Neural crest cell (in vitro differentiated cells): ENCODE measurements at regions not wholly inside any gene's neighbourhood (a gene's known extent, or its start where the extent isn't known, plus 50 kb on each side); places are given as distances from the start of the nearest gene placed in this dataset.

Experiments
- DNase-seq: peaks from one replicate; pipeline ENCODE4 v3.0.0; 2021; ENCODE audit warnings: low read depth, mixed read lengths, low spot score
- H3K27ac Mint-ChIP-seq: one replicate; pipeline ENCODE4 v1.8.0; 2021; ENCODE audit warnings: mild to moderate bottlenecking, mixed read lengths; ENCODE audit not compliant: unreplicated experiment
- H3K27me3 Mint-ChIP-seq: 2 replicates; pipeline ENCODE4 v1.8.0; 2021; ENCODE audit warnings: low read depth, mild to moderate bottlenecking, mixed read lengths
- H3K36me3 Mint-ChIP-seq: 2 replicates; pipeline ENCODE4 v1.8.0; 2021; ENCODE audit warnings: low read depth, mild to moderate bottlenecking, mixed read lengths
- H3K4me1 Mint-ChIP-seq: 2 replicates; pipeline ENCODE4 v1.8.0; 2021; ENCODE audit warnings: mixed read lengths
- H3K4me3 Mint-ChIP-seq: one replicate; pipeline ENCODE4 v1.8.0; 2021; ENCODE audit warnings: mild to moderate bottlenecking, mixed read lengths
- H3K9me3 Mint-ChIP-seq: 2 replicates; pipeline ENCODE4 v1.8.0; 2021; ENCODE audit warnings: mixed read lengths
- TF ChIP-seq, protein P1 (sequence below): fragments of 200-600 bp; sonication (generic); conservative IDR thresholded peaks from 2 replicates; pipeline ENCODE4 v1.5.0; 2021; ENCODE audit warnings: antibody characterized with exemption, mild to moderate bottlenecking

DNA sequence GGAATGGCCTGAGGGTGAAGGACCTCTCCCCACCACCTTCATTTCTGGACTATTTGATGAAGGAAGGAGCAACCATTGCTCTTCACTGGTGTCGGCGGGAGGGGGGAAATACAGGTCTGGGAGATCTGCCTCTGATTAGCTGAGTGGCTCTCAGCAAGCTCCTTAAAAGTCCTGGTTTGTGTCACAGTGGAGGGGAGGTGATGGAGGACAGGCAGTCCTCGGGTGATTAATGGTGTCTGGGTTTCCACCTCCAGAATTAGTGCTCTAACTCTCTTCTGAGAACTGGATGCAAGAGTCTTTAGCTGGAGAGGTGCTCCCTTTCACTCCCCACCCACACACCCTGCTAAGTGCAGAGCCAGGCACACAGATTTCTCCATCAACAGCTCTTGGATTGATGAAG is 83.2 kb downstream of the TTC32 start:
- Mint-ChIP-seq H3K27me3 (no peaks in the 10 kb centered on the region), H3K9me3 (no peaks in the 10 kb centered on the region), H3K27ac (no peak overlapping the region), H3K4me1 (no peaks in the 10 kb centered on the region), H3K36me3 (no peaks in the 10 kb centered on the region), H3K4me3 (no peak overlapping the region)
- no peak for DNase-seq
- TF ChIP-seq, protein P1, sequence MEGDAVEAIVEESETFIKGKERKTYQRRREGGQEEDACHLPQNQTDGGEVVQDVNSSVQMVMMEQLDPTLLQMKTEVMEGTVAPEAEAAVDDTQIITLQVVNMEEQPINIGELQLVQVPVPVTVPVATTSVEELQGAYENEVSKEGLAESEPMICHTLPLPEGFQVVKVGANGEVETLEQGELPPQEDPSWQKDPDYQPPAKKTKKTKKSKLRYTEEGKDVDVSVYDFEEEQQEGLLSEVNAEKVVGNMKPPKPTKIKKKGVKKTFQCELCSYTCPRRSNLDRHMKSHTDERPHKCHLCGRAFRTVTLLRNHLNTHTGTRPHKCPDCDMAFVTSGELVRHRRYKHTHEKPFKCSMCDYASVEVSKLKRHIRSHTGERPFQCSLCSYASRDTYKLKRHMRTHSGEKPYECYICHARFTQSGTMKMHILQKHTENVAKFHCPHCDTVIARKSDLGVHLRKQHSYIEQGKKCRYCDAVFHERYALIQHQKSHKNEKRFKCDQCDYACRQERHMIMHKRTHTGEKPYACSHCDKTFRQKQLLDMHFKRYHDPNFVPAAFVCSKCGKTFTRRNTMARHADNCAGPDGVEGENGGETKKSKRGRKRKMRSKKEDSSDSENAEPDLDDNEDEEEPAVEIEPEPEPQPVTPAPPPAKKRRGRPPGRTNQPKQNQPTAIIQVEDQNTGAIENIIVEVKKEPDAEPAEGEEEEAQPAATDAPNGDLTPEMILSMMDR: no peak

GRCh38 chr2:19818039-19818438 is 83.7 kb downstream of the TTC32 start:
- no peaks in the 10 kb centered on the region for H3K27me3 Mint-ChIP-seq
- no peaks in the 10 kb centered on the region for H3K36me3 Mint-ChIP-seq
- TF ChIP-seq, protein P1: no peak
- no peaks in the 10 kb centered on the region for H3K4me1 Mint-ChIP-seq
- no peak for DNase-seq
- H3K4me3 Mint-ChIP-seq: no peak overlapping the region
- no peaks in the 10 kb centered on the region for H3K9me3 Mint-ChIP-seq
- H3K27ac Mint-ChIP-seq: no peak overlapping the region

DNA sequence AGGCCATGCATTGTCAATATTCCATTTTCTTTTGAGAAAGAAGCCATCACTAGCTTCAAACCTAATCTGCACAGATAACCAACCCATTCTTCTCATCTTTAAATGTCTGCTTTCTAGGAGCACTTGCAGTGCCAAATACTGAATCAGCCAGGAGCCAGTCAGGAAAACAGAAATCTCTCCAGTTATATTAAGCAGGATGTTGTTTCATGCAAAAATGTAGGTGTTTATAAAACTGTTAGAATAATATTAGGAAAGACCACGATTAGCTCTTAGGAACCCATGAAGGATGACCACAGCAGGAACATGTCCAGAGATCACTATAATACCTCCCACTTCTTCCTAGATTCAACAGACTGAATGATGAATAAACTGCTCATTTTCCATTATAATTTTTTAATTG is 86.0 kb downstream of the TTC32 start:
- H3K27ac Mint-ChIP-seq: no peak overlapping the region
- TF ChIP-seq, protein P1: no peak
- no peaks in the 10 kb centered on the region for H3K27me3 Mint-ChIP-seq
- no peak overlapping the region for H3K4me3 Mint-ChIP-seq
- H3K4me1 Mint-ChIP-seq: no peaks in the 10 kb centered on the region
- no peaks in the 10 kb centered on the region for H3K36me3 Mint-ChIP-seq
- no peak for DNase-seq
- H3K9me3 Mint-ChIP-seq: no peaks in the 10 kb centered on the region

DNA sequence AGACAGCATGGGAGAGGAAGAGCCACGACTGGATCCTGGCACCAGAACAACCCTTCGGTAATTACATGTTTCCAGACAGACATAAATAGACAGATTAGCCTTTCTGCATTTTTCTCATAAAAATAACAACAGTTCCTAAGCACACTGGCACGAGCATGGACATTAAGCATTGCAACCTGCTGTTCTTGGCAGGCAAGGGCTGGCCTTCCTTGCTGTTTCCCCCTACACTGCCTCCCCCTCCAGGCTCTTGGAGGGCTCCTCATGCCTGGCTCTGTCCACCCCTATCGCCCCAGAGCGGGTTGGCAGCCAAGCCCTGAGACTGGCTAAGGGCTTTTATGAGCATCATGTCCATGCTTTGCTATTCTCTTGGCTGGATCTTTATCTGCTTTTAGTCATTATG is 89.6 kb downstream of the TTC32 start:
- no peak for DNase-seq
- H3K27ac Mint-ChIP-seq: no peak overlapping the region
- no peaks in the 10 kb centered on the region for H3K4me1 Mint-ChIP-seq
- TF ChIP-seq, protein P1: no peak
- no peaks in the 10 kb centered on the region for H3K36me3 Mint-ChIP-seq
- H3K27me3 Mint-ChIP-seq: no peaks in the 10 kb centered on the region
- no peak overlapping the region for H3K4me3 Mint-ChIP-seq
- no peaks in the 10 kb centered on the region for H3K9me3 Mint-ChIP-seq

- Mint-ChIP-seq H3K36me3 (no peaks in the 10 kb centered on the region), H3K4me3 (no peak overlapping the region), H3K9me3 (no peaks in the 10 kb centered on the region), H3K4me1 (no peaks in the 10 kb centered on the region), H3K27ac (no peak overlapping the region), H3K27me3 (no peaks in the 10 kb centered on the region)
- TF ChIP-seq, protein P1: no peak
- no peak for DNase-seq
These were observed 90.6 kb downstream of the TTC32 start for GRCh38 chr2:19811186-19811585.

DNA sequence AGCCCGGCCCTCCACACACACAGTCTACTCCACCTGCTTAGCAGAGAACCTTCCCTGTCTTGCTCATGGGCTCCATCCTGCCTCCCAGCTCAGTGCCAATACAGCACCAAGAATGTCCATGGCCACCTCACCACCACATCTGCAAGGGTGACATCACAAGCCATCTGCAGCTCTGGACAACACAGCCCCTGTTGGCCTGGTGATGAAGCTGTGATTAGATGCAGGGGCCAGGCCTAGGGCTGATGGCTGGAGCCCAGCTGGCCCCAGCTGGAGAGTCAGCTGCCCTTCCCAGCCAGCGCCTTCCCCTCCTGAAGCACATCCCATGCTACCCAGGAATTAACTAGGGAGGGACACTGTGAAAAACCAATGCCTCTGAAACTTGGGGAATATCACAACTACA is 91.1 kb downstream of the TTC32 start:
- TF ChIP-seq, protein P1: no peak
- no peaks in the 10 kb centered on the region for H3K4me1 Mint-ChIP-seq
- no peak for DNase-seq

More for the DNA sequence above, 91.1 kb downstream of the TTC32 start:
- Mint-ChIP-seq H3K27ac (no peak overlapping the region), H3K27me3 (no peaks in the 10 kb centered on the region), H3K4me3 (no peak overlapping the region), H3K9me3 (no peaks in the 10 kb centered on the region), H3K36me3 (no peaks in the 10 kb centered on the region)
